ENCODE measurements at regions not wholly inside any gene's neighbourhood (a gene's known extent, or its start where the extent isn't known, plus 50 kb on each side); places are given as distances from the start of the nearest gene placed in this dataset.

GRCh38 chr14:22476887-22477286, 112.1 kb downstream of the DAD1 start:
- no peak for FAIRE-seq

- FAIRE-seq: no peak
These were observed 112.8 kb downstream of the DAD1 start for GRCh38 chr14:22476005-22476751.

GRCh38 chr14:22475381-22475780, 113.6 kb downstream of the DAD1 start:
- FAIRE-seq: no peak

- no peak for FAIRE-seq
These were observed 114.2 kb downstream of the DAD1 start for GRCh38 chr14:22474730-22475351.

- FAIRE-seq: no peak
These were observed 115.8 kb downstream of the DAD1 start for GRCh38 chr14:22472935-22473854.

- no peak for FAIRE-seq
These were observed 116.6 kb downstream of the DAD1 start for GRCh38 chr14:22472466-22472865.

- no peak for FAIRE-seq
These were observed 117.4 kb downstream of the DAD1 start for GRCh38 chr14:22471545-22472121.

- no peak for FAIRE-seq
These were observed 119.3 kb downstream of the DAD1 start for GRCh38 chr14:22469538-22470303.

GRCh38 chr14:22468830-22469229, 120.2 kb downstream of the DAD1 start:
- FAIRE-seq: no peak

GRCh38 chr14:22466491-22466890, 122.5 kb downstream of the DAD1 start:
- no peak for FAIRE-seq

GRCh38 chr14:22465201-22465840, 123.7 kb downstream of the DAD1 start:
- FAIRE-seq: no peak

- no peak for FAIRE-seq
These were observed 124.4 kb downstream of the DAD1 start for GRCh38 chr14:22464422-22465142.

- FAIRE-seq: no peak
These were observed 125.3 kb downstream of the DAD1 start for GRCh38 chr14:22463763-22464173.

- FAIRE-seq: no peak
These were observed 126.1 kb downstream of the DAD1 start for GRCh38 chr14:22462923-22463322.

GRCh38 chr14:22460461-22461195, 128.4 kb downstream of the DAD1 start:
- no peak for FAIRE-seq

- FAIRE-seq: no peak
These were observed 130.3 kb downstream of the DAD1 start for GRCh38 chr14:22458737-22459136.

- no peak for FAIRE-seq
These were observed 131.9 kb downstream of the DAD1 start for GRCh38 chr14:22456998-22457594.

- FAIRE-seq: no peak
These were observed 132.6 kb downstream of the DAD1 start for GRCh38 chr14:22456421-22456820.

- no peak for FAIRE-seq
These were observed 136.7 kb downstream of the DAD1 start for GRCh38 chr14:22452330-22452729.

GRCh38 chr14:22450266-22450665, 138.8 kb downstream of the DAD1 start:
- no peak for FAIRE-seq
